Right atrium auricular region (tissue), 2 donors: ENCODE measurements at regions not wholly inside any gene's neighbourhood (a gene's known extent, or its start where the extent isn't known, plus 50 kb on each side); places are given as distances from the start of the nearest gene placed in this dataset.

Experiments used
- DNase-seq: peaks from one replicate; pipeline ENCODE4 v3.0.0-alpha.2; 2019; ENCODE audit warnings: low spot score
- H3K27ac ChIP-seq, 2 donors: fragments of 200-600 bp; sonication (generic); 1 replicate in 1 of 2; 2 replicates in 1 of 2; pipeline ENCODE4 v1.5.1; 2016 to 2019
- H3K27me3 ChIP-seq, 2 donors: fragments of 200-600 bp; sonication (generic); one replicate each; pipeline versions ENCODE4 v1.5.1 to v1.6.0; 2017 to 2019
- H3K36me3 ChIP-seq: fragments of 200-600 bp; sonication (generic); one replicate; pipeline ENCODE4 v1.5.1; 2016
- H3K4me1 ChIP-seq, 2 donors: fragments of 200-600 bp; sonication (generic); one replicate each; pipeline versions ENCODE4 v1.5.1 to v1.6.0; 2017 to 2019
- H3K4me3 ChIP-seq, 2 donors: fragments of 200-600 bp; sonication (generic); 1 replicate in 1 of 2; 2 replicates in 1 of 2; pipeline ENCODE4 v1.5.1; 2017 to 2019; ENCODE audit warnings: mild to moderate bottlenecking in 1 of 2, moderate library complexity in 1 of 2
- H3K9me3 ChIP-seq, 2 donors: fragments of 200-600 bp; sonication (generic); one replicate each; pipeline ENCODE4 v1.5.1; 2019
- CTCF ChIP-seq, 2 donors: fragments of 200-600 bp; sonication (generic); IDR thresholded peaks; one replicate each; pipeline ENCODE4 v1.5.1; 2019; ENCODE audit warnings: antibody characterized with exemption in 2 of 2

- no peak for DNase-seq
- no peak for TF ChIP-seq CTCF (IDR thresholded peaks at IDR 0.05)
- Histone ChIP-seq H3K36me3 (no peaks in the 10 kb centered on the region), H3K9me3 (no peaks in the 10 kb centered on the region), H3K27ac (no peak overlapping the region), H3K27me3 (no peaks in the 10 kb centered on the region), H3K4me1 (no peaks in the 10 kb centered on the region), H3K4me3 (no peak overlapping the region)
These were observed 102.3 kb downstream of the ANKRD50 start for GRCh38 chr4:124610211-124610610.
